ENCODE measurements at regions not wholly inside any gene's neighbourhood (a gene's known extent, or its start where the extent isn't known, plus 50 kb on each side); places are given as distances from the start of the nearest gene placed in this dataset.

- Histone ChIP-seq H3K27ac (no peak overlapping the region), H3K4me1 (no peaks in the 10 kb centered on the region), H3K27me3 (no peaks in the 10 kb centered on the region), H3K4me3 (no peak overlapping the region), H3K9me3 (no peaks in the 10 kb centered on the region), H3K36me3 (replicated peaks in 1 of 2; ENCODE audit: insufficient read depth in 1 of 2, low read depth in 2 of 2) (no peaks in the 10 kb centered on the region)
- 85 to 96% methylated on average over 4 of the region's 4 CpGs for WGBS, 2 donors
- no peak for DNase-seq
- no peak for ATAC-seq
- TF ChIP-seq POLR2A (IDR thresholded peaks at IDR 0.05) (no peak), CTCF (IDR thresholded peaks at IDR 0.05) (peak in 1 of 7 experiments; percentile 14)
- intact Hi-C loops (cut with DNase I): no loop called here
These were observed 119.1 kb downstream of the KLF12 start for GRCh38 chr13:74015137-74015536.

GRCh38 chr13:74009100-74009668 lies 125.0 kb downstream of the KLF12 start:
- DNase-seq: no peak
- intact Hi-C loops (cut with DNase I): no loop called here
- no peak for ATAC-seq
- Histone ChIP-seq H3K4me3 (no peak overlapping the region), H3K4me1 (no peaks in the 10 kb centered on the region), H3K27ac (no peak overlapping the region), H3K9me3 (no peaks in the 10 kb centered on the region), H3K27me3 (no peaks in the 10 kb centered on the region), H3K36me3 (replicated peaks in 1 of 2; ENCODE audit: insufficient read depth in 1 of 2, low read depth in 2 of 2) (no peaks in the 10 kb centered on the region)
- WGBS, 2 donors: 64 to 70% methylated on average over 4 of the region's 4 CpGs
- no peak for TF ChIP-seq CTCF (IDR thresholded peaks at IDR 0.05)
- TF ChIP-seq POLR2A (IDR thresholded peaks at IDR 0.05): no peak

GRCh38 chr13:74006666-74007065 lies 127.5 kb downstream of the KLF12 start:
- Histone ChIP-seq H3K9me3 (no peaks in the 10 kb centered on the region), H3K36me3 (replicated peaks in 1 of 2; ENCODE audit: insufficient read depth in 1 of 2, low read depth in 2 of 2) (no peaks in the 10 kb centered on the region), H3K4me1 (no peaks in the 10 kb centered on the region), H3K27ac (no peak overlapping the region), H3K4me3 (no peak overlapping the region), H3K27me3 (no peaks in the 10 kb centered on the region)
- intact Hi-C loops (cut with DNase I): no loop called here
- 75 to 79% methylated on average over 3 of the region's 3 CpGs for WGBS, 2 donors
- ATAC-seq: no peak
- DNase-seq: no peak
- TF ChIP-seq CTCF (IDR thresholded peaks at IDR 0.05) (no peak), POLR2A (IDR thresholded peaks at IDR 0.05) (no peak)

GRCh38 chr13:74005320-74006157 lies 128.7 kb downstream of the KLF12 start:
- no peak for DNase-seq
- H3K9me3 ChIP-seq: no peaks in the 10 kb centered on the region
- H3K36me3 ChIP-seq (replicated peaks in 1 of 2; ENCODE audit: insufficient read depth in 1 of 2, low read depth in 2 of 2): no peaks in the 10 kb centered on the region
- H3K27me3 ChIP-seq: no peaks in the 10 kb centered on the region
- no peak for TF ChIP-seq CTCF (IDR thresholded peaks at IDR 0.05)
- no peak for TF ChIP-seq POLR2A (IDR thresholded peaks at IDR 0.05)
- intact Hi-C loops (cut with DNase I): no loop called here
- WGBS, 2 donors: 83 to 84% methylated on average over 6 of the region's 6 CpGs
- H3K4me1 ChIP-seq: no peaks in the 10 kb centered on the region
- H3K4me3 ChIP-seq: no peak overlapping the region
- no peak overlapping the region for H3K27ac ChIP-seq
- ATAC-seq: no peak

All from body of pancreas (tissue), 4 donors.